H9 (cell line): ENCODE measurements at regions not wholly inside any gene's neighbourhood (a gene's known extent, or its start where the extent isn't known, plus 50 kb on each side); places are given as distances from the start of the nearest gene placed in this dataset.

Source experiments
- DNase-seq: peaks from one replicate; pipeline ENCODE4 v3.0.0-alpha.2; 2017
- H2AFZ ChIP-seq: one replicate; pipeline ENCODE4 v1.6.1; 2013; ENCODE audit warnings: mild to moderate bottlenecking, low read length, control low read depth, moderate library complexity
- H2AK5ac ChIP-seq: 2 replicates; pipeline ENCODE4 v1.6.1; 2013; ENCODE audit warnings: low read length, control low read depth, mixed read lengths; ENCODE audit not compliant: insufficient read length
- H2BK120ac ChIP-seq: one replicate; pipeline ENCODE4 v1.6.1; 2013; ENCODE audit warnings: low read depth, mild to moderate bottlenecking, low read length, control low read depth, inconsistent platforms; ENCODE audit not compliant: poor library complexity, severe bottlenecking
- H2BK12ac ChIP-seq: 2 replicates; pipeline ENCODE4 v1.6.1; 2013; ENCODE audit warnings: low read length, control low read depth, mixed read lengths, low read depth; ENCODE audit not compliant: insufficient read length
- H2BK15ac ChIP-seq: 2 replicates; pipeline ENCODE4 v1.6.1; 2013; ENCODE audit warnings: low read depth, low read length, control low read depth
- H2BK20ac ChIP-seq: one replicate; pipeline ENCODE4 v1.6.1; 2013; ENCODE audit warnings: low read depth, mild to moderate bottlenecking, low read length, control low read depth, inconsistent platforms; ENCODE audit not compliant: poor library complexity, severe bottlenecking
- H2BK5ac ChIP-seq: 2 replicates; pipeline ENCODE4 v1.6.1; 2013; ENCODE audit warnings: low read length, control low read depth, mixed read lengths; ENCODE audit not compliant: insufficient read length
- H3K14ac ChIP-seq: 2 replicates; pipeline ENCODE4 v1.6.1; 2013; ENCODE audit warnings: low read length, control low read depth; ENCODE audit not compliant: insufficient read depth
- H3K18ac ChIP-seq: 2 replicates; pipeline ENCODE4 v1.6.1; 2013; ENCODE audit warnings: low read depth, mild to moderate bottlenecking, mixed read lengths, low read length, control low read depth; ENCODE audit not compliant: insufficient read length
- H3K23ac ChIP-seq: 2 replicates; pipeline ENCODE4 v1.6.1; 2013; ENCODE audit warnings: low read length, control low read depth, mixed read lengths, low read depth; ENCODE audit not compliant: insufficient read length
- H3K23me2 ChIP-seq: 2 replicates; pipeline ENCODE4 v1.6.1; 2013; ENCODE audit warnings: low read depth, mild to moderate bottlenecking, mixed read lengths, low read length, control low read depth; ENCODE audit not compliant: insufficient read length, poor library complexity, severe bottlenecking
- H3K27ac ChIP-seq: 2 replicates; pipeline ENCODE4 v1.5.1; 2013; ENCODE audit warnings: low read length, control low read depth, mixed read lengths, low read depth; ENCODE audit not compliant: insufficient read length
- H3K27me3 ChIP-seq: 2 replicates; pipeline ENCODE4 v1.6.1; 2013; ENCODE audit warnings: low read length, control low read depth, inconsistent platforms; ENCODE audit not compliant: insufficient read depth
- H3K4ac ChIP-seq: 2 replicates; pipeline ENCODE4 v1.6.1; 2013; ENCODE audit warnings: low read depth, mild to moderate bottlenecking, control low read depth, inconsistent platforms, low read length, moderate library complexity
- H3K4me1 ChIP-seq: 2 replicates; pipeline ENCODE4 v1.6.1; 2013; ENCODE audit warnings: low read length, control low read depth, inconsistent platforms; ENCODE audit not compliant: insufficient read depth
- H3K4me2 ChIP-seq: 2 replicates; pipeline ENCODE4 v1.6.1; 2013; ENCODE audit warnings: low read length, control low read depth, mixed read lengths; ENCODE audit not compliant: insufficient read length, insufficient read depth
- H3K56ac ChIP-seq: 2 replicates; pipeline ENCODE4 v1.6.1; 2013; ENCODE audit warnings: low read depth, mild to moderate bottlenecking, mixed read lengths, low read length, control low read depth; ENCODE audit not compliant: insufficient read length
- H3K79me1 ChIP-seq: 2 replicates; pipeline ENCODE4 v1.6.1; 2013; ENCODE audit warnings: low read depth, mild to moderate bottlenecking, moderate library complexity, low read length, control low read depth, inconsistent platforms; ENCODE audit not compliant: insufficient read depth, poor library complexity, severe bottlenecking
- H3K79me2 ChIP-seq: 2 replicates; pipeline ENCODE4 v1.6.1; 2013; ENCODE audit warnings: low read length, control low read depth, inconsistent platforms; ENCODE audit not compliant: insufficient read depth
- H3K9ac ChIP-seq: 2 replicates; pipeline ENCODE4 v1.6.1; 2013; ENCODE audit warnings: low read length, control low read depth, mixed read lengths; ENCODE audit not compliant: insufficient read length; ENCODE audit errors: extremely low read depth
- H3K9me3 ChIP-seq: one replicate; pipeline ENCODE4 v1.6.1; 2013; ENCODE audit warnings: low read depth, low read length, inconsistent platforms; ENCODE audit not compliant: control insufficient read depth
- H3T11ph ChIP-seq: one replicate; pipeline ENCODE4 v1.6.1; 2013; ENCODE audit warnings: mild to moderate bottlenecking, low read length, control low read depth, inconsistent platforms
- H4K20me1 ChIP-seq: one replicate; pipeline ENCODE4 v1.6.1; 2013; ENCODE audit not compliant: control insufficient read depth, insufficient read length, insufficient read depth
- H4K5ac ChIP-seq: 2 replicates; pipeline ENCODE4 v1.6.1; 2013; ENCODE audit warnings: low read depth, mild to moderate bottlenecking, mixed read lengths, low read length, control low read depth; ENCODE audit not compliant: insufficient read length
- H4K8ac ChIP-seq: replicated peaks from 2 replicates; pipeline ENCODE4 v1.6.1; 2013; ENCODE audit warnings: low read length, control low read depth, mixed read lengths, low read depth; ENCODE audit not compliant: insufficient read length
- H4K91ac ChIP-seq: 2 replicates; pipeline ENCODE4 v1.6.1; 2013; ENCODE audit warnings: low read depth, mild to moderate bottlenecking, moderate library complexity, mixed read lengths, low read length, control low read depth; ENCODE audit not compliant: insufficient read length
- H3K27ac Mint-ChIP-seq, 3 experiments: 2 replicates in 2 of 3; 3 replicates in 1 of 3; pipeline ENCODE4 v1.8.0; 2020 to 2021; ENCODE audit warnings: mixed read lengths in 3 of 3, mild to moderate bottlenecking in 1 of 3, moderate library complexity in 1 of 3
- H3K27me3 Mint-ChIP-seq: 2 replicates; pipeline ENCODE4 v1.8.0; 2021; ENCODE audit warnings: low read depth, mild to moderate bottlenecking, moderate library complexity, mixed read lengths
- H3K36me3 Mint-ChIP-seq, 3 experiments: 2 replicates in 2 of 3; 3 replicates in 1 of 3; pipeline ENCODE4 v1.8.0; 2020 to 2021; ENCODE audit warnings: low read depth in 3 of 3, mixed read lengths in 3 of 3; ENCODE audit not compliant: insufficient read depth in 1 of 3
- H3K4me1 Mint-ChIP-seq, 2 experiments: 2 replicates each; pipeline ENCODE4 v1.8.0; 2020; ENCODE audit warnings: mixed read lengths in 2 of 2
- H3K4me3 Mint-ChIP-seq, 2 experiments: 2 replicates in 1 of 2; 3 replicates in 1 of 2; pipeline ENCODE4 v1.8.0; 2020 to 2021; ENCODE audit warnings: mild to moderate bottlenecking in 2 of 2, mixed read lengths in 2 of 2, moderate library complexity in 1 of 2
- H3K9me3 Mint-ChIP-seq, 2 experiments: 2 replicates in 1 of 2; 3 replicates in 1 of 2; pipeline ENCODE4 v1.8.0; 2020; ENCODE audit warnings: mild to moderate bottlenecking in 2 of 2, mixed read lengths in 2 of 2, moderate library complexity in 1 of 2
- WGBS: extraction: QIAGEN DNeasy Blood & Tissue Kit; methylation state at CpG from one replicate; pipeline ENCODE4 v1.1.7; 2013; ENCODE audit warnings: missing lambda C conversion rate, low lambda C conversion rate, mixed read lengths; ENCODE audit not compliant: insufficient read length; ENCODE audit errors: extremely low coverage; 5-methylcytosine and 5-hydroxymethylcytosine counted together
- TF ChIP-seq, protein P1 (sequence below): fragments of 200-600 bp; sonication (generic); conservative IDR thresholded peaks from 3 replicates; pipeline ENCODE4 v1.8.0; 2021; ENCODE audit warnings: antibody characterized with exemption, mild to moderate bottlenecking

DNA sequence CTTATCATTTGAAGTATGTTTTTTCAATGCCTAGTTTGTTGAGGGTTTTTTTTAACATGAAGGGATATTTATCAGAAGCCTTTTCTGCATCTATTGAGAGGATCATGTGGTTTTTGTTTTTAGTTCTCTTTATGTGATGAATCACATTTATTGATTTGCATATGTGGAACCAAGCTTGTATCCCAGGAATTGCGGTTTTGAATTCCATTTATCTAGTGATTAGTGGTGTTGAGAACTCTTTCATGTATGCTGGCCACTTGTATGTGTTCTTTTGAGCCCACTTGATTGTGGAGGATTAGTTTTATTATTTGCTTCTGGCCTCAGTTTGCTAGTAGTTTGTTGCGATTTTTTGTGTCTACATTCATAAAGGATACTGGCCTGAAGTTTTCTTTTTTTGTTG lies 85.0 kb upstream of the CNKSR2 start:
- Histone ChIP-seq H3K79me1 (no peaks in the 10 kb centered on the region), H3K56ac (no peak overlapping the region), H4K91ac (no peak overlapping the region), H3K27ac (no peak overlapping the region), H3K27me3 (no peaks in the 10 kb centered on the region), H3K23me2 (no peaks in the 10 kb centered on the region), H3K14ac (no peak overlapping the region), H3K9me3 (peaks cover 9% of the 10 kb centered on the region), H2BK12ac (no peak overlapping the region), H3K23ac (no peak overlapping the region), H3K9ac (no peak overlapping the region), H3K4me2 (no peak overlapping the region), H2AK5ac (no peak overlapping the region), H3K4ac (no peak overlapping the region), H2AFZ (no peak overlapping the region), H2BK5ac (no peak overlapping the region), H2BK120ac (no peak overlapping the region), H3K18ac (no peak overlapping the region), H2BK15ac (no peak overlapping the region), H4K8ac (no peak overlapping the region), H3T11ph (no peak overlapping the region), H3K4me1 (no peaks in the 10 kb centered on the region), H2BK20ac (no peak overlapping the region), H3K79me2 (no peaks in the 10 kb centered on the region), H4K20me1 (no peaks in the 10 kb centered on the region), H4K5ac (no peak overlapping the region)
- Mint-ChIP-seq H3K9me3 (peaks cover 2 to 36% of the 10 kb centered on the region in 2 experiments; a peak in 4 of 5 replicates), H3K4me1 (no peaks in the 10 kb centered on the region), H3K36me3 (peaks cover 0 to 1% (median 0%) of the 10 kb centered on the region in 3 experiments; a peak in 2 of 7 replicates), H3K4me3 (no peak overlapping the region), H3K27ac (no peak overlapping the region), H3K27me3 (no peaks in the 10 kb centered on the region; the same call in 1 of the 2 replicates)
- no peak for DNase-seq
- WGBS, result no CpG with 5 or more reads among the region's 2 CpGs
- TF ChIP-seq, protein P1, sequence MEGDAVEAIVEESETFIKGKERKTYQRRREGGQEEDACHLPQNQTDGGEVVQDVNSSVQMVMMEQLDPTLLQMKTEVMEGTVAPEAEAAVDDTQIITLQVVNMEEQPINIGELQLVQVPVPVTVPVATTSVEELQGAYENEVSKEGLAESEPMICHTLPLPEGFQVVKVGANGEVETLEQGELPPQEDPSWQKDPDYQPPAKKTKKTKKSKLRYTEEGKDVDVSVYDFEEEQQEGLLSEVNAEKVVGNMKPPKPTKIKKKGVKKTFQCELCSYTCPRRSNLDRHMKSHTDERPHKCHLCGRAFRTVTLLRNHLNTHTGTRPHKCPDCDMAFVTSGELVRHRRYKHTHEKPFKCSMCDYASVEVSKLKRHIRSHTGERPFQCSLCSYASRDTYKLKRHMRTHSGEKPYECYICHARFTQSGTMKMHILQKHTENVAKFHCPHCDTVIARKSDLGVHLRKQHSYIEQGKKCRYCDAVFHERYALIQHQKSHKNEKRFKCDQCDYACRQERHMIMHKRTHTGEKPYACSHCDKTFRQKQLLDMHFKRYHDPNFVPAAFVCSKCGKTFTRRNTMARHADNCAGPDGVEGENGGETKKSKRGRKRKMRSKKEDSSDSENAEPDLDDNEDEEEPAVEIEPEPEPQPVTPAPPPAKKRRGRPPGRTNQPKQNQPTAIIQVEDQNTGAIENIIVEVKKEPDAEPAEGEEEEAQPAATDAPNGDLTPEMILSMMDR, result no peak
